CD4-positive, alpha-beta T cell (primary cell): ENCODE measurements at regions not wholly inside any gene's neighbourhood (a gene's known extent, or its start where the extent isn't known, plus 50 kb on each side); places are given as distances from the start of the nearest gene placed in this dataset.

Experiments
- ATAC-seq: fragments of 200-7000 bp; cut with Tn5 transposase; one replicate; pipeline ENCODE4 v1.10.0; 2022; ENCODE audit warnings: mild to moderate bottlenecking; ENCODE audit not compliant: poor library complexity
- CTCF ChIA-PET: fragments of 350-600 bp; sonication (Branson Sonifier 250); formaldehyde crosslinking; loops from one replicate; lab custom pipeline; 2021; ENCODE audit warnings: antibody characterized with exemption, inconsistent platforms; lab: Charles Lee
- POLR2A ChIA-PET: fragments of 350-600 bp; sonication (Branson Sonifier 250); formaldehyde crosslinking; loops from one replicate; lab custom pipeline; 2021; ENCODE audit warnings: antibody characterized with exemption, inconsistent platforms; lab: Charles Lee
- DNase-seq, 14 experiments: peaks; one replicate each; pipeline ENCODE4 v3.0.0-alpha.2; 2013 to 2020; ENCODE audit warnings: mixed read lengths in 2 of 14
- H3K27ac ChIP-seq, 2 donors: one replicate each; pipeline versions ENCODE4 v1.5.1 to v1.7.0; 2013; ENCODE audit warnings: low read length in 2 of 2, low read depth in 1 of 2, mild to moderate bottlenecking in 1 of 2
- H3K27me3 ChIP-seq, 2 experiments: 1 replicate in 1 of 2; 2 replicates in 1 of 2; pipeline versions ENCODE4 v1.6.1 to v1.7.0; 2013; ENCODE audit warnings: low read length in 2 of 2, control low read depth in 1 of 2, mild to moderate bottlenecking in 1 of 2, moderate library complexity in 1 of 2; ENCODE audit not compliant: insufficient read depth in 2 of 2, control insufficient read depth in 1 of 2
- H3K36me3 ChIP-seq: one replicate; pipeline ENCODE4 v1.6.1; 2013; ENCODE audit warnings: low read length, control low read depth; ENCODE audit not compliant: insufficient read depth
- H3K4me1 ChIP-seq: one replicate; pipeline ENCODE4 v1.6.1; 2013; ENCODE audit warnings: low read length, control low read depth; ENCODE audit not compliant: insufficient read depth
- H3K4me3 ChIP-seq: one replicate; pipeline ENCODE4 v1.5.1; 2013; ENCODE audit warnings: mild to moderate bottlenecking, low read length, moderate library complexity
- H3K9me3 ChIP-seq, 2 experiments: 1 replicate in 1 of 2; 2 replicates in 1 of 2; pipeline versions ENCODE4 v1.6.1 to v1.7.0; 2013; ENCODE audit warnings: low read length in 2 of 2, mild to moderate bottlenecking in 2 of 2, control low read depth in 1 of 2, moderate library complexity in 1 of 2; ENCODE audit not compliant: control insufficient read depth in 1 of 2, insufficient read depth in 1 of 2
- H3K27ac Mint-ChIP-seq: one replicate; pipeline ENCODE4 v1.8.0; 2020; ENCODE audit warnings: mixed read lengths
- H3K27me3 Mint-ChIP-seq: one replicate; pipeline ENCODE4 v1.8.0; 2021; ENCODE audit warnings: mixed read lengths
- H3K36me3 Mint-ChIP-seq: one replicate; pipeline ENCODE4 v1.8.0; 2021; ENCODE audit warnings: low read depth, mixed read lengths
- H3K4me1 Mint-ChIP-seq: one replicate; pipeline ENCODE4 v1.8.0; 2021; ENCODE audit warnings: low read depth, mixed read lengths
- H3K4me3 Mint-ChIP-seq: one replicate; pipeline ENCODE4 v1.8.0; 2020; ENCODE audit warnings: mild to moderate bottlenecking, mixed read lengths
- H3K9me3 Mint-ChIP-seq: one replicate; pipeline ENCODE4 v1.8.0; 2020; ENCODE audit warnings: mixed read lengths
- intact Hi-C, 2 experiments: fragments of 100-400 bp; cut with DNase I in 1 of 2; cut with micrococcal nuclease in 1 of 2; formaldehyde crosslinking; loops; one replicate each; pipeline versions ENCODE4 v1.15.1 to v1.9.0; 2023 to 2025; cut with DNase I, micrococcal nuclease
- TF ChIP-seq, protein P1 (sequence below): fragments of 200-600 bp; IDR thresholded peaks from one replicate; pipeline ENCODE4 v1.8.0; 2022; ENCODE audit warnings: antibody characterized with exemption, mild to moderate bottlenecking

DNA sequence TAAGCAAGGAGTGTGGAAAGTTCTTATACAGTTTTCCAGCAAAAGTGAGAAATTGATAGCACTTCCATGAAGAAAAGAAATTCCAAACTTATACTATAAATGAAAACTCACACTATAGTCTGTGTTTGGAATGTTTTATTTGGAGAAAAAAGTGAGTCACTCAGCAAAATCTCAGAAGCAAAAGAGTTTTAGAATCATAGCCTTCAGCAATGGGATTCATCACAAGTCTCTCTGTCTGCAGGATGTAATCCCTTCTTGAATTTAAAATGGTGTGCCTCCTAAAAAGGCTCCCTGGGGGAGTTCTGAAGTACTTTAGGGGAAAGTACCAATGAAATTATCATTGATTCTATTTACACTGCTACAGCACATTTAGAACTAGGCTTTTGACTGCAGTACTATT is 756.4 kb downstream of the XPNPEP1 start:
- DNase-seq (no peak), ATAC-seq (no peak)
- H3K36me3 ChIP-seq: no peaks in the 10 kb centered on the region
- Mint-ChIP-seq H3K27me3 (no peaks in the 10 kb centered on the region), H3K27ac (no peak overlapping the region), H3K36me3 (no peaks in the 10 kb centered on the region), H3K9me3 (peaks cover 18% of the 10 kb centered on the region), H3K4me1 (no peaks in the 10 kb centered on the region), H3K4me3 (no peak overlapping the region)
- no peaks in the 10 kb centered on the region for H3K4me1 ChIP-seq
- ChIA-PET CTCF (no interaction called here), POLR2A (no interaction called here)
- intact Hi-C loops: no loop called here
- H3K4me3 ChIP-seq: no peak overlapping the region
- TF ChIP-seq, protein P1, sequence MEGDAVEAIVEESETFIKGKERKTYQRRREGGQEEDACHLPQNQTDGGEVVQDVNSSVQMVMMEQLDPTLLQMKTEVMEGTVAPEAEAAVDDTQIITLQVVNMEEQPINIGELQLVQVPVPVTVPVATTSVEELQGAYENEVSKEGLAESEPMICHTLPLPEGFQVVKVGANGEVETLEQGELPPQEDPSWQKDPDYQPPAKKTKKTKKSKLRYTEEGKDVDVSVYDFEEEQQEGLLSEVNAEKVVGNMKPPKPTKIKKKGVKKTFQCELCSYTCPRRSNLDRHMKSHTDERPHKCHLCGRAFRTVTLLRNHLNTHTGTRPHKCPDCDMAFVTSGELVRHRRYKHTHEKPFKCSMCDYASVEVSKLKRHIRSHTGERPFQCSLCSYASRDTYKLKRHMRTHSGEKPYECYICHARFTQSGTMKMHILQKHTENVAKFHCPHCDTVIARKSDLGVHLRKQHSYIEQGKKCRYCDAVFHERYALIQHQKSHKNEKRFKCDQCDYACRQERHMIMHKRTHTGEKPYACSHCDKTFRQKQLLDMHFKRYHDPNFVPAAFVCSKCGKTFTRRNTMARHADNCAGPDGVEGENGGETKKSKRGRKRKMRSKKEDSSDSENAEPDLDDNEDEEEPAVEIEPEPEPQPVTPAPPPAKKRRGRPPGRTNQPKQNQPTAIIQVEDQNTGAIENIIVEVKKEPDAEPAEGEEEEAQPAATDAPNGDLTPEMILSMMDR: no peak
- no peaks in the 10 kb centered on the region for H3K27me3 ChIP-seq
- no peak overlapping the region for H3K27ac ChIP-seq
- H3K9me3 ChIP-seq: no peaks in the 10 kb centered on the region

DNA sequence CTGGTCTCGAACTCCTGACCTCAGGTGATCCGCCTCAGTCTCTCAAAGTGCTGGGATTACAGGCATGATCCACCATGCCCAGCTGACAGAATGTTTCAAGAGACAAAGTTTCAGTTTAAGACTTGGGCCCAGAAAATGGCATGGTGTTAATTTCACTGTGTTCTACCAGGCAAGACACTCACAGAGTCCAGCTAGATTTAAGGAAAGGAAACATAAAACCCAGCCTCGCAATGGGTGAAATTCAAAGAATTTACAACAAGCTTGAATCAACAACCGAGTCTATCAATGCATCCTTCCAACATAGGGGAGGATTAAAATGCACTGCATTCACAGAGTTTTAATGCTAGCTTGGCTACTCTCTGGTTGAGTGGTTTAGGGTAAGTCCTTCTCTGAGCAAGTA is 764.0 kb downstream of the XPNPEP1 start:
- H3K27ac ChIP-seq: no peak overlapping the region
- ATAC-seq (no peak), DNase-seq (no peak)
- no peaks in the 10 kb centered on the region for H3K27me3 ChIP-seq
- TF ChIP-seq, protein P1: no peak
- peaks cover 27% of the 10 kb centered on the region for H3K9me3 Mint-ChIP-seq
- H3K4me3 Mint-ChIP-seq: no peak overlapping the region
- no peaks in the 10 kb centered on the region for H3K4me1 ChIP-seq
- intact Hi-C loops: no loop called here
- no peaks in the 10 kb centered on the region for H3K4me1 Mint-ChIP-seq
- no peak overlapping the region for H3K4me3 ChIP-seq
- no peaks in the 10 kb centered on the region for H3K36me3 ChIP-seq
- ChIA-PET POLR2A (no interaction called here), CTCF (no interaction called here)
- no peaks in the 10 kb centered on the region for H3K9me3 ChIP-seq
- no peaks in the 10 kb centered on the region for H3K36me3 Mint-ChIP-seq
- H3K27me3 Mint-ChIP-seq: no peaks in the 10 kb centered on the region
- no peak overlapping the region for H3K27ac Mint-ChIP-seq

DNA sequence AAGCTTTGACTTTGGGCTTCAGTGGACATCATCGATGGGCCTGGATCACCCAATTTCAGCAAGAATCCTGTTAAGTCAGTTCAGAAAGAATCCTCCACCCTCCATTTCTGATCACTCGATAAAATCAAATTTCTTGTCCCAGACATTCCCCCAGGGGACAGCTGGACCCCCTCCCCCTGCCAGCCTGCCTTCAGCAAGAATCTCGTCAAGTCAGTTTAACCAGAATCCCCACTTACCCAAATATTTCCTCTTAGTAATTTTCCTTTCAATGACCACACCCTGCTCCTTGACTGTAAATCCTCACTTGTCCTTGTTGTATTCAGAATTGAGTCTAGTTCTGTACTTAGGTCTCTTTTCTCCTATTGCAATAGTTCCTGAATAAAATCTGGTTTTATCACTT is 766.9 kb downstream of the XPNPEP1 start:
- H3K4me3 ChIP-seq: no peak overlapping the region

More for the DNA sequence above, 766.9 kb downstream of the XPNPEP1 start:
- ChIA-PET CTCF (no interaction called here), POLR2A (no interaction called here)
- H3K36me3 ChIP-seq: no peaks in the 10 kb centered on the region
- ATAC-seq (no peak), DNase-seq (no peak)
- Mint-ChIP-seq H3K9me3 (peaks cover 22% of the 10 kb centered on the region), H3K27ac (no peak overlapping the region), H3K4me3 (no peak overlapping the region), H3K27me3 (no peaks in the 10 kb centered on the region), H3K36me3 (no peaks in the 10 kb centered on the region), H3K4me1 (no peaks in the 10 kb centered on the region)
- H3K9me3 ChIP-seq: peaks cover 0 to 9% of the 10 kb centered on the region in 2 experiments
- H3K27ac ChIP-seq: no peak overlapping the region
- H3K27me3 ChIP-seq: no peaks in the 10 kb centered on the region
- TF ChIP-seq, protein P1: no peak
- H3K4me1 ChIP-seq: no peaks in the 10 kb centered on the region
- intact Hi-C loops: no loop called here
